HEK293 (cell line): ENCODE measurements at regions not wholly inside any gene's neighbourhood (a gene's known extent, or its start where the extent isn't known, plus 50 kb on each side); places are given as distances from the start of the nearest gene placed in this dataset.

Source experiments
- CTCF ChIA-PET: fragments of 350-600 bp; formaldehyde crosslinking; extraction: SDS; loops from one replicate; lab custom pipeline; 2021; ENCODE audit warnings: antibody characterized with exemption; lab: Yijun Ruan, JAX
- POLR2A ChIA-PET: fragments of 300-600 bp; formaldehyde crosslinking; extraction: SDS; loops from one replicate; lab custom pipeline; 2020; ENCODE audit warnings: antibody characterized with exemption, inconsistent platforms; lab: Yijun Ruan, JAX
- H3K27ac ChIP-seq: fragments of 200-500 bp; sonication (Bioruptor generic); 2 replicates; pipeline ENCODE4 v1.5.1; 2014; ENCODE audit warnings: low read depth, low read length, control low read depth, inconsistent platforms; ENCODE audit errors: extremely low read depth
- H3K36me3 ChIP-seq, 2 experiments: fragments of 200-500 bp in 1 of 2; sonication (Bioruptor generic) in 1 of 2; 1 replicate in 1 of 2; 2 replicates in 1 of 2; pipeline ENCODE4 v1.5.1; 2014 to 2017; ENCODE audit warnings: inconsistent platforms in 2 of 2, low read length in 2 of 2; ENCODE audit not compliant: control insufficient read depth in 2 of 2, insufficient read depth in 1 of 2
- H3K4me1 ChIP-seq: fragments of 200-500 bp; sonication (Bioruptor generic); 2 replicates; pipeline ENCODE4 v1.5.1; 2014; ENCODE audit warnings: mild to moderate bottlenecking, low read length, inconsistent platforms; ENCODE audit not compliant: control insufficient read depth, insufficient read depth
- H3K4me3 ChIP-seq: 2 replicates; pipeline ENCODE4 v1.5.1; 2011; ENCODE audit warnings: low read depth, mild to moderate bottlenecking, control low read depth, low read length, moderate library complexity
- H3K9me3 ChIP-seq: fragments of 200-500 bp; sonication (Bioruptor generic); 2 replicates; pipeline ENCODE4 v1.5.1; 2014; ENCODE audit warnings: low read depth, low read length, inconsistent platforms; ENCODE audit not compliant: control insufficient read depth, insufficient read depth
- GLIS2 ChIP-seq: fragments of 450-650 bp; formaldehyde crosslinking; IDR thresholded peaks from 2 replicates; pipeline ENCODE4 v1.5.1; 2016; ENCODE audit warnings: missing biosample characterization, missing genetic modification characterization
- KLF16 ChIP-seq: fragments of 450-650 bp; formaldehyde crosslinking; IDR thresholded peaks from 2 replicates; pipeline ENCODE4 v1.5.1; 2017; ENCODE audit warnings: missing biosample characterization, missing genetic modification characterization
- KLF8 ChIP-seq: fragments of 450-650 bp; formaldehyde crosslinking; IDR thresholded peaks from 2 replicates; pipeline ENCODE4 v1.5.1; 2016; ENCODE audit warnings: missing biosample characterization, missing genetic modification characterization
- MYNN ChIP-seq: fragments of 450-650 bp; formaldehyde crosslinking; IDR thresholded peaks from 2 replicates; pipeline ENCODE4 v1.5.1; 2016; ENCODE audit warnings: missing biosample characterization, missing genetic modification characterization, borderline replicate concordance
- ZBTB26 ChIP-seq: fragments of 450-650 bp; formaldehyde crosslinking; optimal IDR thresholded peaks from 2 replicates; pipeline ENCODE3; 2016; ENCODE audit warnings: missing biosample characterization, mild to moderate bottlenecking, missing genetic modification characterization
- ZBTB7A ChIP-seq: fragments of 450-650 bp; formaldehyde crosslinking; IDR thresholded peaks from 2 replicates; pipeline ENCODE4 v1.5.1; 2016; ENCODE audit warnings: low read depth, missing biosample characterization, missing genetic modification characterization
- ZEB2 ChIP-seq: fragments of 450-650 bp; formaldehyde crosslinking; IDR thresholded peaks from 2 replicates; pipeline ENCODE4 v1.5.1; 2016; ENCODE audit warnings: missing biosample characterization, missing genetic modification characterization
- ZFP3 ChIP-seq: fragments of 450-650 bp; formaldehyde crosslinking; IDR thresholded peaks from 2 replicates; pipeline ENCODE4 v1.5.1; 2016; ENCODE audit warnings: low read depth, missing biosample characterization, missing genetic modification characterization
- ZNF24 ChIP-seq: fragments of 450-650 bp; formaldehyde crosslinking; IDR thresholded peaks from 2 replicates; pipeline ENCODE4 v1.5.1; 2016; ENCODE audit warnings: missing biosample characterization, missing genetic modification characterization
- ZNF350 ChIP-seq: fragments of 450-650 bp; formaldehyde crosslinking; IDR thresholded peaks from 2 replicates; pipeline ENCODE4 v1.5.0; 2017; ENCODE audit warnings: missing biosample characterization, mild to moderate bottlenecking, missing genetic modification characterization
- ZNF544 ChIP-seq: fragments of 450-650 bp; formaldehyde crosslinking; IDR thresholded peaks from 2 replicates; pipeline ENCODE4 v1.5.0; 2017; ENCODE audit warnings: missing biosample characterization, missing genetic modification characterization
- ZNF560 ChIP-seq: fragments of 450-650 bp; formaldehyde crosslinking; IDR thresholded peaks from 2 replicates; pipeline ENCODE4 v1.5.1; 2017; ENCODE audit warnings: missing biosample characterization, missing genetic modification characterization, borderline replicate concordance
- ZNF621 ChIP-seq: fragments of 450-650 bp; formaldehyde crosslinking; IDR thresholded peaks from 2 replicates; pipeline ENCODE4 v1.5.1; 2017; ENCODE audit warnings: missing biosample characterization, missing genetic modification characterization
- ZNF670 ChIP-seq: fragments of 450-650 bp; formaldehyde crosslinking; IDR thresholded peaks from 2 replicates; pipeline ENCODE4 v1.5.1; 2016; ENCODE audit warnings: missing biosample characterization, missing genetic modification characterization, low read depth
- ZNF707 ChIP-seq: fragments of 450-650 bp; formaldehyde crosslinking; IDR thresholded peaks from 2 replicates; pipeline ENCODE4 v1.5.1; 2016; ENCODE audit warnings: missing biosample characterization, missing genetic modification characterization
- ZSCAN23 ChIP-seq: fragments of 450-650 bp; formaldehyde crosslinking; IDR thresholded peaks from 2 replicates; pipeline ENCODE4 v1.5.1; 2016; ENCODE audit warnings: missing biosample characterization, missing genetic modification characterization
- TF ChIP-seq, protein P1 (sequence below): fragments of 450-650 bp; formaldehyde crosslinking; IDR thresholded peaks from 2 replicates; pipeline ENCODE4 v1.5.1; 2017; ENCODE audit warnings: missing biosample characterization, missing genetic modification characterization
- TF ChIP-seq, protein P2 (sequence below): fragments of 450-650 bp; formaldehyde crosslinking; IDR thresholded peaks from 2 replicates; pipeline ENCODE4 v1.5.1; 2017; ENCODE audit warnings: missing biosample characterization, mild to moderate bottlenecking, missing genetic modification characterization, moderate library complexity
- TF ChIP-seq, protein P3 (sequence below): fragments of 450-650 bp; formaldehyde crosslinking; IDR thresholded peaks from 2 replicates; pipeline ENCODE4 v1.5.1; 2016; ENCODE audit warnings: missing biosample characterization, missing genetic modification characterization
- TF ChIP-seq, protein P4 (sequence below): fragments of 450-650 bp; formaldehyde crosslinking; IDR thresholded peaks from 2 replicates; pipeline ENCODE4 v1.5.0; 2017; ENCODE audit warnings: missing biosample characterization, missing genetic modification characterization, borderline replicate concordance

- TF ChIP-seq ZNF350 (tag by site-specific recombination), result no peak
- TF ChIP-seq ZNF670, result no peak
- TF ChIP-seq, protein P1, sequence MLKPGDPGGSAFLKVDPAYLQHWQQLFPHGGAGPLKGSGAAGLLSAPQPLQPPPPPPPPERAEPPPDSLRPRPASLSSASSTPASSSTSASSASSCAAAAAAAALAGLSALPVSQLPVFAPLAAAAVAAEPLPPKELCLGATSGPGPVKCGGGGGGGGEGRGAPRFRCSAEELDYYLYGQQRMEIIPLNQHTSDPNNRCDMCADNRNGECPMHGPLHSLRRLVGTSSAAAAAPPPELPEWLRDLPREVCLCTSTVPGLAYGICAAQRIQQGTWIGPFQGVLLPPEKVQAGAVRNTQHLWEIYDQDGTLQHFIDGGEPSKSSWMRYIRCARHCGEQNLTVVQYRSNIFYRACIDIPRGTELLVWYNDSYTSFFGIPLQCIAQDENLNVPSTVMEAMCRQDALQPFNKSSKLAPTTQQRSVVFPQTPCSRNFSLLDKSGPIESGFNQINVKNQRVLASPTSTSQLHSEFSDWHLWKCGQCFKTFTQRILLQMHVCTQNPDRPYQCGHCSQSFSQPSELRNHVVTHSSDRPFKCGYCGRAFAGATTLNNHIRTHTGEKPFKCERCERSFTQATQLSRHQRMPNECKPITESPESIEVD (tag by site-specific recombination), result no peak
- TF ChIP-seq ZFP3 (tag by site-specific recombination), result no peak
- no peak for TF ChIP-seq ZBTB26 (tag by site-specific recombination)
- no peak for TF ChIP-seq GLIS2 (tag by site-specific recombination)
- no peak for TF ChIP-seq ZNF560 (tag by site-specific recombination)
- TF ChIP-seq ZNF621 (tag by site-specific recombination), result no peak
- no peak for TF ChIP-seq ZNF544 (tag by site-specific recombination)
- no peak for TF ChIP-seq ZBTB7A
- TF ChIP-seq, protein P2, sequence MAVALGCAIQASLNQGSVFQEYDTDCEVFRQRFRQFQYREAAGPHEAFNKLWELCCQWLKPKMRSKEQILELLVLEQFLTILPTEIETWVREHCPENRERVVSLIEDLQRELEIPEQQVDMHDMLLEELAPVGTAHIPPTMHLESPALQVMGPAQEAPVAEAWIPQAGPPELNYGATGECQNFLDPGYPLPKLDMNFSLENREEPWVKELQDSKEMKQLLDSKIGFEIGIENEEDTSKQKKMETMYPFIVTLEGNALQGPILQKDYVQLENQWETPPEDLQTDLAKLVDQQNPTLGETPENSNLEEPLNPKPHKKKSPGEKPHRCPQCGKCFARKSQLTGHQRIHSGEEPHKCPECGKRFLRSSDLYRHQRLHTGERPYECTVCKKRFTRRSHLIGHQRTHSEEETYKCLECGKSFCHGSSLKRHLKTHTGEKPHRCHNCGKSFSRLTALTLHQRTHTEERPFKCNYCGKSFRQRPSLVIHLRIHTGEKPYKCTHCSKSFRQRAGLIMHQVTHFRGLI (tag by site-specific recombination), result no peak
- TF ChIP-seq MYNN (tag by site-specific recombination), result no peak
- TF ChIP-seq KLF16 (tag by site-specific recombination), result no peak
- no peak for TF ChIP-seq ZNF707 (tag by site-specific recombination)
- no peak for TF ChIP-seq KLF8 (tag by site-specific recombination)
- TF ChIP-seq, protein P3, sequence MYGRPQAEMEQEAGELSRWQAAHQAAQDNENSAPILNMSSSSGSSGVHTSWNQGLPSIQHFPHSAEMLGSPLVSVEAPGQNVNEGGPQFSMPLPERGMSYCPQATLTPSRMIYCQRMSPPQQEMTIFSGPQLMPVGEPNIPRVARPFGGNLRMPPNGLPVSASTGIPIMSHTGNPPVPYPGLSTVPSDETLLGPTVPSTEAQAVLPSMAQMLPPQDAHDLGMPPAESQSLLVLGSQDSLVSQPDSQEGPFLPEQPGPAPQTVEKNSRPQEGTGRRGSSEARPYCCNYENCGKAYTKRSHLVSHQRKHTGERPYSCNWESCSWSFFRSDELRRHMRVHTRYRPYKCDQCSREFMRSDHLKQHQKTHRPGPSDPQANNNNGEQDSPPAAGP (tag by site-specific recombination), result no peak
- TF ChIP-seq ZEB2 (tag by site-specific recombination), result no peak
- H3K9me3 ChIP-seq, result no peaks in the 10 kb centered on the region
- no peak overlapping the region for H3K4me3 ChIP-seq
- H3K36me3 ChIP-seq, result no peaks in the 10 kb centered on the region
- no peaks in the 10 kb centered on the region for H3K4me1 ChIP-seq
- ChIA-PET POLR2A (no interaction called here), CTCF (interaction anchor here (0.9 kb wide), 1 partner anchor 255 kb away, joined by 5 read pairs; no protein-coding TSS in a partner anchor)
- H3K27ac ChIP-seq, result no peak overlapping the region
Observed at GRCh38 chr2:60294901-60295635, 258.4 kb downstream of the BCL11A start.

DNA sequence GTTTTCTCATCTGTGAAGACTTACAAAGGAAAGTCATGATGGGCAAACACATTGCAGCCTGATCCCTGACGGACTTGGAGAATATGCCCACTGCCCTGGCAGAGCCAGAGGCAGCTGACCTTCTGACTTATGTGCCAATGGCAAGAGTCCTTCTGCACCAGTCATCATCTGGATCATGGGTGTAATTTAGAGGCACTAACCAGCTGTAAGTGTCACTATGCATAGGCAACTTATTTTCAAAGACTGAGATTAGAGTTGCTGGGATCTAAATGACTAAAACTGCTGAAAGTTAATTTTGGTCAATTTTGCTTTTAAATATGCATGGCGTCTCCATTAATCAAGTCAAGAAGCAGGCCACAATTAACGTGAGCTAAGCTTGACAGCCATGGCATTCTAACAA lies 261.2 kb downstream of the BCL11A start:
- TF ChIP-seq, protein P4, sequence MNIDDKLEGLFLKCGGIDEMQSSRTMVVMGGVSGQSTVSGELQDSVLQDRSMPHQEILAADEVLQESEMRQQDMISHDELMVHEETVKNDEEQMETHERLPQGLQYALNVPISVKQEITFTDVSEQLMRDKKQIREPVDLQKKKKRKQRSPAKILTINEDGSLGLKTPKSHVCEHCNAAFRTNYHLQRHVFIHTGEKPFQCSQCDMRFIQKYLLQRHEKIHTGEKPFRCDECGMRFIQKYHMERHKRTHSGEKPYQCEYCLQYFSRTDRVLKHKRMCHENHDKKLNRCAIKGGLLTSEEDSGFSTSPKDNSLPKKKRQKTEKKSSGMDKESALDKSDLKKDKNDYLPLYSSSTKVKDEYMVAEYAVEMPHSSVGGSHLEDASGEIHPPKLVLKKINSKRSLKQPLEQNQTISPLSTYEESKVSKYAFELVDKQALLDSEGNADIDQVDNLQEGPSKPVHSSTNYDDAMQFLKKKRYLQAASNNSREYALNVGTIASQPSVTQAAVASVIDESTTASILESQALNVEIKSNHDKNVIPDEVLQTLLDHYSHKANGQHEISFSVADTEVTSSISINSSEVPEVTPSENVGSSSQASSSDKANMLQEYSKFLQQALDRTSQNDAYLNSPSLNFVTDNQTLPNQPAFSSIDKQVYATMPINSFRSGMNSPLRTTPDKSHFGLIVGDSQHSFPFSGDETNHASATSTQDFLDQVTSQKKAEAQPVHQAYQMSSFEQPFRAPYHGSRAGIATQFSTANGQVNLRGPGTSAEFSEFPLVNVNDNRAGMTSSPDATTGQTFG (tag by site-specific recombination), result no peak
- TF ChIP-seq ZNF24 (no peak), ZSCAN23 (tag by site-specific recombination) (no peak), ZNF544 (tag by site-specific recombination) (no peak), ZNF560 (tag by site-specific recombination) (no peak)
- Histone ChIP-seq H3K4me3 (no peak overlapping the region), H3K9me3 (no peaks in the 10 kb centered on the region), H3K4me1 (no peaks in the 10 kb centered on the region), H3K36me3 (no peaks in the 10 kb centered on the region), H3K27ac (no peak overlapping the region)
- POLR2A ChIA-PET, result no interaction called here
- CTCF ChIA-PET, result no interaction called here
